HG03342 (cell line): ENCODE measurements at regions not wholly inside any gene's neighbourhood (a gene's known extent, or its start where the extent isn't known, plus 50 kb on each side); places are given as distances from the start of the nearest gene placed in this dataset.
"Not testable (repeated sequence)": the region's sequence is repeated elsewhere in the genome, so short reads cannot be mapped to it uniquely, and the experiment has no call there.

Experiments used
- ATAC-seq: cut with Tn5 transposase; IDR thresholded peaks from one replicate; pipeline ENCODE4 v1.9.1; 2021; ENCODE audit warnings: mild to moderate bottlenecking, moderate library complexity; ENCODE audit not compliant: unreplicated experiment

DNA sequence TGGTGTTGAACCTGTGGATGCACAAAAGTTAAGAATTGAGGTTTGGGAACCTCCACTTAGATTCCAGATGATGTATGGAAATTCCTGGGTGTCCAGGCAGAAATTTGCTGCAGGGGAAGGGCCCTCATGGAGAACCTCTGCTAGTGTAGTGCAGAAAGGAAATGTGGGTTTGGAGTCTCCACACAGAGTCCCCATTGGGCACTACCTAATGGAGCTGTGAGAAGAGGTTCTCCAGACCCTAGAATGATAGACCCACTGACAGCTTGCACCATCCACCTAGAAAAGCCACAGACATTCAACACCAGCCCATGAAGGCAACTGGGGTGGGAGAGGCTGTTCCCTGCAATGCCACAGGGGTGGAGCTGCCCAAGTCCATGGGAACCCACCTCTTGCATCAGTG, 1032.8 kb upstream of the EPHA6 start:
- ATAC-seq = no peak

DNA sequence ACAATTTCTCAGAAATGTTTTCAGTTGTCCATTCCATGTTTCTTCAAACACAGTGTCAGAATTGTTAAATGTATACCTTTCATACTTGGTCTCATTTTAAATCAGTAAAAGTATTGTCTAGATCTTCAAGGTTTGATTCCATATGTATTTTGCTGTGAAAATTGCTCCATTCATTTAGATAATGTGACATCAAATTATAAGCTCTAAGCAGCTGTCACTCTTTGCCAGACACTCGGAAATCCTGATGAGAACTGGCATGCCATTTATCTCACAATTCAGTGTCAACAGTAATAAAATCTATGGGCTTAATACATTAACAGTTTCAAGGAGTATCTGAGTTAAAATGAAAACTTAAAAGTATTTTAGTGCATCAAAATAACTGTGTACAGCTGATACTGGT, 1025.3 kb upstream of the EPHA6 start:
- no peak for ATAC-seq

DNA sequence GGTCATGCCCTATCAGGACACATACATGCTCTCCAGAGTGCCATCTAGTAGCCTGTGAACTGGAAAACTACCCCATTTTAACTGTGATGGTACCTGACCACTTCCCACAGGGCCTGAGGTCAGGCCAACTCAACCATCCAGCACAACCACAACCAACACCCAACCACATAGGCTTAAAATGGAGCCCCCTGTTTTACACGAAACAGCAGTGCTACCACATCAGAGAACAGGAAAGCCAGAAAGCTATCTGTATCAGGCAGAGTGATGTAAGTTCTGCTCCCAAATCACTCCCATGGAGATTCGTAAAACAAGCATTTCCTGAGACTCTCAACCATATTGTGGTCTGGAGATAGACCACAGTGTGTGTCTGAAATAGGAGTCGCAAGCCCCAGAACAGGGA, 1017.3 kb upstream of the EPHA6 start:
- no peak for ATAC-seq

DNA sequence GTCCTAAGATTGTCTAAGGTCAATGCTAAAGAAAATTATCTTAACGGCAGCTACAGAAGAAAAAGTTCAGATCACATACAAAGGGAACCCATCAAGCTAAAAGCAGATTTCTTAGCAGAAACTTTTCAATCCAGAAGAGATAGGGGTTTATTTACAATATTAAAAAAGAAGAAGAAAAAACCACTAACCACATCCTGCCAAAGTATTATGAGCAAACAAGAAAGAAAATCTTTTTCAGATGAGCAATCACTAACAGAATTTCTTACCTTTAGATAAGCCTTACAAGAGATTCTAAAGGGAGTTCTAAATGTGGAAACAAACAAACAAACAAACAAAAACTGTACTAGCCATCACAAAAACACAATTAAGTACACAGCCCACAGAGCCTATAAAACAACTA, 1015.8 kb upstream of the EPHA6 start:
- no peak for ATAC-seq

DNA sequence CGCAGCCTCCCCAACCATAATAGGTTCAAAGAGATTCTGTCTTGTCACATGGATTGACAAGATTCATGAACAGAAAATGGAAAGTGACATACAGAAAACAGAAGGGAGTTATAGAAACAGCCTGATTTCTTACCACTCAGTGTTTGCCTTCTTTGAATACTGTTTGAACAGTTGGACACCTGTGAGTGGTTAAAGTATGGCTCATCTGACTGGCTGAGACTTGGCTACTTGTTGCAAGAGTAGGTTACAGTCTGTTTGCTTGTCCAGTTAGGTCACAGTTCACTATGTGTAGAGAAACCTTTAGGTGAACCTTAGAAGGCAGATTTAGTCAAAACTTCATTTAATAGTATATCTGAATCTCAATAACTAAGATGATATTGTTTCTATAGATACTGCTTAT, 1003.9 kb upstream of the EPHA6 start:
- no peak for ATAC-seq

DNA sequence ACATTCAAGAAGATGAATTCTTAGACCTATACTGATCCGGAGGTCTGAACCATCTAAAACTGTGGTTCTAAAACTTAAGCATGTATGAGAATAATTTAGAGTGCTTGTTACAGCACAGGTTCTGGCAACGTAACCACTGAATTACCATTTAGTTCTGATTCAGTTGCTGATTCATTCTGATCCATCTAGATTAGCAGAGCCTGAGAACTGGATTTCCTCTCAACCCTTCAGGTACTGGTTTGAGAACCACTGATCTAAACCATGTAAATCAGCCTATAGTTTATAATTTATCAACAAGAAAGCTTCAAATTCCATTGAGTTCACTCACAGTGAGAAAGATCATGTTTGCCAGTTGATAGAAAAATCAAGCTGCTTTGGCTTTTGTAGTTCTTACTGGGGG, 1001.1 kb upstream of the EPHA6 start:
- ATAC-seq = no peak

DNA sequence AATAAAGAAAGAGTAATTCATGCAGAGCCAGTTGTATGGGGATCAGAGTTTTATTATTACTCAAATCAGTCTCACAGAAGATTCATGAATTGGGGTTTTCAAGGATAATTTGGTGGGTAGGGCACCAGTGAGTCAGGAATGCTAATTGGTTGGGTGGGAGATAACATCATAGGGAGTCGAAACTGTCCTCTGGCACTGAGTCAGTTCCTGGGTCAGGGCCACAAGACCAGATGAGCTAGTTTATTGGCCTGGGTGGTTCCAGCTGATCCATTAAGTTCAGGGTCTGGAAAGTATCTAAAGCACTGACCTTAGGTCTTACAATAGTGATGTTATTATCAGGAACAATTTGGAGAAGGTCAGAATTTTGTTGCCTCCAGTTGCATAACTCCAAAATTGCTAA, 998.6 kb upstream of the EPHA6 start:
- no peak for ATAC-seq

DNA sequence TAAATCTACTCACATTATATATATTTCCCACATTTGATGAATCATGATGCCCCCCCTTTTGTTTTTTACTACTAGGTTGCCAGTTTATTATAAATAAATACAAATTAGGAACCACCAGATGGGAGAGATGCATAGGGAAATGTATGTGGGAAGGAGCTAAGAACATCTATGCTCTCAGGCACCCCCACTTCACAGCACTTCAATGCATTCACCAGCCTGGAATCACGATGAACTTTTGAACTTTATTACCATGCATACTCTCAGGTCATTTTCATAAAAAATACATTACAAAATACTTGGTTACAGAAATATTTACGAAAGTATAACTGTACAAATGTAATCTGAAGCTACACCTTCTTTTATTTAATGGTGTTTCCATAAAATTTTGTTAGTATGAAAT, 988.0 kb upstream of the EPHA6 start:
- ATAC-seq = no peak

DNA sequence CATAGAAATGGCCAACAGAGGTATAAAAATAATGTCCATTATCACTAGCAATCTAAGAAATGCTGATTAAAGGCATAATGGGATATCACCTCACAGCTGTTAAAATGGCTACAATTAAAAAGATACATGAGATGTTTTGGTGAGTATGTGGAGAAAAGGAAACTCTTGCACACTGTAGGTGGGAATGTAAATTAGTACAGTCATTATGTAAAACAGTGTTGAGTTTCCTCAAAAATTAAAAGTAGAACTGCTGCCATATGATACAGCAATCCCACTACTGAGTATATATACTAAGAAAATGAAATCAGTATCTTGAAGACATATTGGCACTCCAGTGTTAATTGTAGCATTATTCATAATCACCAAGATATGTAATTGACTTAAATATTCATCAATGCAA, 982.2 kb upstream of the EPHA6 start:
- no peak for ATAC-seq

DNA sequence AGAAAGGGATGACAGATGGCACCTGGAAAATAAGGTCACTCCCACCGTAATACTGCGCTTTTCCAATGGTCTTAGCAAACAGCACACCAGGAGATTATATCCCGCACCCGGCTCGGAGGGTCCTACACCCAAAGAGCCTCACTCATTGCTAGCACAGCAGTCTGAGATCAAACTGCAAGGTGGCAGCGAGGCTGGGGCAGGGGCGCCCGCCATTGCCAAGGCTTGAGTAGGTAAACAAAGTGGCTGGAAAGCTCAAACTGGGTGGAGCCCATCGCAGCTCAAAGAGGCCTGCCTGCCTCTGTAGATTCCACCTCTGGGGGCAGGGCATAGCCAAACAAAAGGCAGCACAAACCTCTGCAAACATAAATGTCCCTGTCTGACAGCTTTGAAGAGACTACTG, 953.8 kb upstream of the EPHA6 start:
- not testable (repeated sequence) for ATAC-seq

DNA sequence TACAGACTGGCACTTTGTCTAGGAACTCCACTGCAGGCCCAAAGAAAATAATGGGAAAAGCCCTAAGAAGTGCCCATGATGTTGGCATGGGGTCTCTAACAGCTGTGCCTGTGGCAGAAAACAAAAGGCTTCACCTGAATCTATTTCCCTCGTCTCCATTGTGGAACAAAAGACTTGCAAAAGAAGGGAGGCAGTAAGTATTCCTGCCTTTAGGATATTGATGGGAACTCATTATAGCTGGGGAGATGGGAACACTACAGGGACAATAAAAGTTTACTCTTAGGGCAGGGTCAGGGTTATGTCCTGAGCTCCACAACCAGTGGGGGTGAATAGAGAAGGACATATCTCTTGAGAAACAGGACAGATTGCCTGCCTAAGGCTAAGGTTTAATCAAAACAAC, 930.6 kb upstream of the EPHA6 start:
- no peak for ATAC-seq

DNA sequence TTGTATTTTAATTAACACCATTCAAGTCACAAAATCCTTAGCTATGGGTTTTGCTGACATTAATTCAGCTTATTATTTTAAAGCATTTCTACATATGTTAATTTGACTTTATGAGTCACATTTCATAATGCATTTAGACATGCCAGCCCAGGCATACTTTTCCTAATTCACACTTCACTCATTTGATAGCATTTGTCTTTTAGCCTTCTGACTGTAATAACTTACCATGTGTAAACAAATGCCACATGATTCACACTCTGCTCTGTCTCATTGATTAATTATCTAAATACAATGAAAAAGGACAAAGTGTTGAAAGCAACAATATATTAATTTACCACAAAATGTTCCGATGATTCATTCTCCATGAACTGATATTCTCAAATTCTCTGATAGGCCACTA, 927.8 kb upstream of the EPHA6 start:
- no peak for ATAC-seq

DNA sequence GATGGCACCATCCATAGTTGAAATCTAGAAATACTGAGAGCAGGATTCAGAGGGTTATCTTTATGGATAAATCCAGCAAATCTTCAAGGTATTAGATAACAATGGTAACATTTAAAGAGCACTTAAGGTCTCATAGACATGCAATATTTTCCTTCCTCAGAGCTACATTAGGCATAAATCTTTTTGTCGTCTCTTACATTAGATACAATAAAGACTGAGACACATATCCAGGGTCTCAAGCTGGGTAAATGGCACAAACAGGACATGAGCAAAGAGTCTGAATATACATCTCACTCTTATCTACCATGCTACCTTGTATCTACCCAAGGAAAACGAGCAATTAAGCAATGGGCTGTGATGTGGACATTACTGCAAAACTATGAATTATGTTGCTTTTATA, 927.3 kb upstream of the EPHA6 start:
- ATAC-seq = no peak

DNA sequence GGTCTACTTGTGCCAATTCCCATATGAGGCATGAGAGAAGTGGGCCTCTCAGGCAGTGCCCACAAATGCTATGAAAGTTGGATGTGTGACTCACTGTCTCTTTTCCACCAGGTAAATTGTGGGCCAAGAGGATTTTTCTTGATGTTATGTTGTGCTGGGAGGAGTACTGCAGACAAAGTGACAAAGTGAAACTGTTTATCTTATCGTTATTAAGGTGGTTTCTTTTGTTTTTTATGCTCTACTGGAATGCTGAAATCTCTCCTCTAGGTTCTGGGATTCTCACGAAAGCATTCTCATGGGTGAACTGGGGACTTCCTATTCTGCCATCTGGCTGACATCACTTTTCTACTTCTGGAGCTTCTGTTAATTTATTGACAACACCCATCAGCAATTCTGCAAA, 919.6 kb upstream of the EPHA6 start:
- ATAC-seq = no peak

DNA sequence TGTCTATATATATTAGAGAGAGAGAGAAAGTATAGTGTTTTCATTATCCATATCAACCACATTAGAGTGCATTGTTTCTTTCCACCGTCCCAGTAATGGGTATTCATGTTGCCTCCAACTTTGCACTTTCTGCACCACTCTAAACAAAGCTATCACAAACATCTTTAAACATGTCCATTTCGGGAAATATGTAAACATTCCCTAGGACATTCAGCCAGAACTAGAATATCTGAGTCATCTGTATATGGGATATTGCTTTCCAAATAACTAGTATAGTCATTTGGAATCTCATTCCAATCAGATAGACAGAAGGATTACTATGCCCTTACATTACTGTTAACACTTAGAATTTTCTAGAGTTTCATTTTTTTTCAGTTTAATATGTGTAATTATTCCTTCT, 914.9 kb upstream of the EPHA6 start:
- ATAC-seq = no peak

DNA sequence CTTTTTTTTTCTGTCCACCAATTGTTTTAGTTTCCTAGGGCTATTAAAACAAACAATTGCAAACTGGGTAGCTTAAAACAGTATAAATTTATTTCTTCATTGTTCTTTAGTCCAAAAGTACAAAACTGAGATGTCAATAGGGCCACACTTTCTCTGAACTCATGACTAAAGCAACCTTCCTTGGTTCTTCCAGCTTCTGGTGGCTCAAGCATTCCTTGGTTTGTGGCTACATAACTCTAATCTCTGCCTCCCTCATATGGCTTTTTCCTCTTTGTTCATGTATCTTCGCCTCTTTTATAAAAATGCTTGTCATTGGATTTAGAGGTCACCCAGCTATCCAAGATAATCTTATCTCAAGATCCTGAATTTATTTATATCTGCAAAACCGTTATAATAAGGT, 914.5 kb upstream of the EPHA6 start:
- no peak for ATAC-seq

DNA sequence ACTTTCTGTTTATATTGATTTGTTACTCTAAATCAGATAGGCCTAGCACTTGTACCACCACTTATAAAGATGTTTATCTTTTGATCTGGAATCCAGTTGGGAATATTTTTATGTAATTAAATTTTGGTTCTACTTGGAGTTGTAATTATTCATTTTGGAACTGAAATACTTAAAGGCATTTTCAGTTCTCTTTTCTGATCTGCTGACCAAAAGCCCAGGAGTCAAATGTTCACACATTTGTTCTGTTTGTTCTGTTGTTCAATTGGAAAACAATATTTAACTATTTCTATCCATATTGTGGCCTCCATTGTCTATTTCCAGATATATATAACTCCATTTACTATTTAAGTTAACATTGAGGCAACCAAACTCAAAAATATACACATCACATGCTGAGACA, 912.4 kb upstream of the EPHA6 start:
- ATAC-seq = no peak

DNA sequence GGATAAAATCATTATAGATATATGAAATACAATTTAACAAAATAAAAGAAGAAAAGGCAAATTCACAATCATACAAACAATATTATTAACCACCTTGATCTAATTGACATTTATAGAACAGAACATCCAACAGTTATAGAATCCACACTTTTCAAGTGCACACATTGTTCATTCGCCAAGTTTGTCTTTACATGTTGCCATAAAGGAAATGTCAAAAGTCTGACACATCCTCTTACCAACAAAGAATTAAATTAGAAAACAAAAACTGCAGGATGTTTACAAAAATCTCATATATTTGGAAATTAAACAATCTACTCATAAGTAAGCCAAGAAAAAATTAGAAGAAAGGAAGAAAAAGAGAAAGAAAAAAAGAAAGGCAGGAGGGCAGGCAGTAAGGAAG, 909.2 kb upstream of the EPHA6 start:
- no peak for ATAC-seq

DNA sequence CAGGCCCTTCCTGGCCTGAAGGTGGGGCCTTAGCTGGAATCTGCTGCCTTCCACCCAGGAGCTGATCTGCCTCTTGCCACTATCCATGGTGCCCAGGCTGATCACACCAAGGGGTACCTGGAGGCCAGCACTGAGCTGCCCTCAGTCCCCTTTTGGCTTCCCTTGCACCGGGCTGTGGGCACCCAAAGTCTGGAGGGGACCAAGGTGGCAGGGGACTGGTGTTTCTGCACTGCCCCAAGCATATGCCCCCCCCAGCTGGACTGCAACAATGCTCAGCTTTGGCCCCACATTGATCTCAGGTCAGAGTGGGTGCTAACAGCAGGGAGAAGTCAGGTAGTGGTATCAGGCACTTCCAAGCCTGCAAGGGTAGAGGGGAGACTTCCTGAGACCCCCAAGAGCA, 902.6 kb upstream of the EPHA6 start:
- ATAC-seq = no peak

DNA sequence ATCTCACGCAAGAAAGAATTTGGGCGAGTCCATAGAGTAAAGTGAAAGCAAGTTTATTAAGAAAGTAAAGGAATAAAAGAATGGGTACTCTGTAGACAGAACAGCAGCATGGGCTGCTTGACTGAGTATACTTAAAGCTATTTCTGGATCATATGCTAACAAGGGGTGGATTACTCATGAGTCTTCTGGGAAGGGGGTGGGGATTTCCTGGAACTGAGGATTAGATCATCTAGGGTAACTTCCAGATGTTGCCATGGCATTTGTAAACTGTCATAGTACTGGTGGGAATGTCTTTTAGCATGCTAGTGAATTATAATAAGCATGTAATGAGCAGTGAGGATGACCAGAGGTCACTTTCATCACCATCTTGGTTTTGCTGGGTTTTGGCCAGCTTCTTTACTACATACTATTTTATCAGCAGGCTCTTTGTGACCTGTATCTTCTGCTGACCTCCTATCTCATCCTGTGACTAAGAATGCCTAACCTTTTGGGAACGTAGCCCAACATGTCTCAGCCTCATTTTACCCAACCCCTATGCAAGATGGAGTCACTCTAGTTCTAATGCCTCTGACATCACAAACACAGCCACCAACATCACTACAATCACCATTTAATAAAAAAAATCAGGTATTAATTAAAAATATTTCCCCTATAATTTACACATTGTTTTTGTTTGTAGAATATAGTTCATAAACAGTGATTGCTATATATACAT, 890.7 kb upstream of the EPHA6 start:
- ATAC-seq = no peak

DNA sequence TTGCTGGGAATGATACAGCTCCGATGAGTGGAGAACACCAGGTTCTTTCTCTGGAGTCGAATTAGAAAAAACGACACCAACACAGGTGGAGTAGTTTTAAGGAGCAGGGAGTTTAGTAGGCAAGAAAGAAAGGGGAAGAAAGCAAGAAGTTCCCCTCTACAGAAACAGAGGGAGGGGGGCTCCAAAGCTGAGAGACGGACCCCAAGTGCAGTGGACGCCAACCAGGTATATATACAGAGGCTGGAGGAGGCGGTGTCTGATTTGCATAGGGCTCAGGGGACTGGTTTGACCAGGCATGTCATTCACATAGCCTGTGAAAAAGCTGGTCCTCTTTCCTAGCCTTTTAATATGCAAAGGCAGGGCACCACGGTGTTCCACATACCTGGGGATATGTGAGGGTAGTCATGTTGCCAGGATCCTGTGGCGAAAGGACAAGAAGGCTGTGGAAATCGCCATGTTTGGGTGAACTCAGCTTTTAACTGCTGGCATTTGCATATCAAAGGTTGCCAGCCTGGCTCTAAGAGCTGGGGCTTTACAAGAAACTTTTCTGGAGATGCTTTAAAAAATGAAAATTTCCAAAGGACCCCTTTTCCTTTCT, 887.4 kb upstream of the EPHA6 start:
- ATAC-seq = no peak

DNA sequence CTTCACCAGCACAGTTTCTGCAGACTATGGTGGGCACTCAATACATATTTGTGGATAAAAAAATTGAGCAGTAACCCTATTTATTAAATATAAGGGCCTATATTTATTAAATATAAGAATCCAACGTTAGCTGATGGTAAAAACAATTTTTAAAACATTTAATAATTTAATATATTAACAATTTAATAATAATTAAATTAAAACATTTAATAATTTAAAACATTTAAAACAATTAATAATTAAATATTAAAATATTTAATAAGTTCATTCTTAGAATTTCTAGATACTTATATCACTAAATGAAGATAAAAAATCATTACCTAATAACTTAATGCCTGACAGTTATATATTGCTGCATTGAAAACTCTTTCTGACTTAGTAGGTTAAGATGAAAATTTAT, 880.2 kb upstream of the EPHA6 start:
- ATAC-seq = no peak

DNA sequence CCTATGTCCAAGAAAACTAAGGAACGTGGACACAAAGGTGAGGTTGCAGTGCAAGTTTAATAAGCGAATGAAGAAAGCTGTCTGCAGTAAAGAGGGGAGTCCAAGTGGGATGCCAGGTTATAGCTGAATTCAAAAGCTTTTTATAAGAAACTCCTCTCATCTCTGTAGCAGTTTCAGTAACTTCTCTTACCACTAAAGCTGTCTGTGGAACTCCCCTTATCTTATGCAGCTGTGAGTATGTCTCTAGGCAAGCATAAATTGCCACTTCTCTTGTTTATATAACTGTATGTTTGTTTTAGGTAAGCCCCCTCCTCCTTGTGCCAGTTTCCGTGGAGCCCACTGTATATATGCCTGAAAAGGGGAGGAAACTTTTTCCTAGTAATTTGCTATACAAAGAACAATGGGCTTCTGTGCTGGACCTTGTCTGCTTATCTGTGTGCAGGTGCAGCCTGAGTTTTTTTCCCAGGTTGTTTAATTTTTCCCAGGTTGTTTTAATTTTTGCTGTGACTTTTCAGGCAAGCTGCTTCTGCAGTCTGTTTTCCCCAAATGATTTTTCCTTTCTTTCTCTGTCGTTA, 875.1 kb upstream of the EPHA6 start:
- no peak for ATAC-seq
